Right ventricle myocardium inferior (tissue), 1 donor: ENCODE measurements at regions not wholly inside any gene's neighbourhood (a gene's known extent, or its start where the extent isn't known, plus 50 kb on each side); places are given as distances from the start of the nearest gene placed in this dataset.
A peak's percentile ranks its signal among the peaks of the same experiment; 100 is the strongest.
"Not testable (repeated sequence)": the region's sequence is repeated elsewhere in the genome, so short reads cannot be mapped to it uniquely, and the experiment has no call there.

Experiments
- ATAC-seq: fragments of 200-7000 bp; cut with Tn5 transposase; one replicate; pipeline ENCODE4 v1.9.1; 2020; ENCODE audit warnings: mild to moderate bottlenecking, moderate library complexity
- DNase-seq: peaks from one replicate; pipeline ENCODE4 v3.0.0; 2021; ENCODE audit errors: missing footprints
- intact Hi-C: fragments of 100-400 bp; cut with DNase I; formaldehyde crosslinking; loops from one replicate; pipeline ENCODE4 v1.11.0; 2022
- donor health status: DM: no; HTN: yes; CAD: no; lungs with severe emphysema.

- intact Hi-C loops, result no loop called here
- ATAC-seq, result no peak
- DNase-seq, result no peak
Observed at GRCh38 chr6:37078814-37079213, 73.4 kb downstream of the FGD2 start.

GRCh38 chr6:37081042-37081607 is 75.7 kb downstream of the FGD2 start:
- intact Hi-C loops, result no loop called here
- DNase-seq (no peak), ATAC-seq (no peak)

GRCh38 chr6:37082390-37083130 is 77.1 kb downstream of the FGD2 start:
- no peak for ATAC-seq
- intact Hi-C loops, result no loop called here

GRCh38 chr6:37083243-37084138 is 78.0 kb downstream of the FGD2 start:
- ATAC-seq, result peak; percentile 95
- intact Hi-C loops, result no loop called here
- peak; percentile 91 for DNase-seq

More at GRCh38 chr6:37082390-37083130, 77.1 kb downstream of the FGD2 start:
- no peak for DNase-seq

- DNase-seq, ATAC-seq, intact Hi-C loops: not testable (repeated sequence)
Observed at GRCh38 chr6:37084665-37085064, 79.2 kb downstream of the FGD2 start.

GRCh38 chr6:37085198-37085597 is 79.7 kb downstream of the FGD2 start:
- ATAC-seq, result no peak
- DNase-seq, result no peak
- intact Hi-C loops, result no loop called here

GRCh38 chr6:37088897-37089296 is 81.1 kb upstream of the PIM1 start:
- ATAC-seq, result no peak
- intact Hi-C loops, result no loop called here

GRCh38 chr6:37089783-37090182 is 80.2 kb upstream of the PIM1 start:
- intact Hi-C loops, result no loop called here
- no peak for ATAC-seq

More at GRCh38 chr6:37088897-37089296, 81.1 kb upstream of the PIM1 start:
- no peak for DNase-seq

GRCh38 chr6:37091104-37091503 is 78.8 kb upstream of the PIM1 start:
- ATAC-seq, intact Hi-C loops: not testable (repeated sequence)

More at GRCh38 chr6:37089783-37090182, 80.2 kb upstream of the PIM1 start:
- DNase-seq, result no peak

GRCh38 chr6:37091586-37091985 is 78.4 kb upstream of the PIM1 start:
- ATAC-seq, intact Hi-C loops, DNase-seq: not testable (repeated sequence)

More at GRCh38 chr6:37091104-37091503, 78.8 kb upstream of the PIM1 start:
- not testable (repeated sequence) for DNase-seq

- DNase-seq, result no peak
- intact Hi-C loops, result no loop called here
Observed at GRCh38 chr6:37092923-37093727, 76.8 kb upstream of the PIM1 start.

GRCh38 chr6:37093728-37094069 is 76.3 kb upstream of the PIM1 start:
- intact Hi-C loops, result no loop called here
- ATAC-seq (no peak), DNase-seq (no peak)

More at GRCh38 chr6:37092923-37093727, 76.8 kb upstream of the PIM1 start:
- ATAC-seq, result peak; percentile 16

GRCh38 chr6:37095997-37096396 is 74.0 kb upstream of the PIM1 start:
- no peak for ATAC-seq
- intact Hi-C loops, result no loop called here
- DNase-seq, result no peak

GRCh38 chr6:37097335-37097734 is 72.6 kb upstream of the PIM1 start:
- ATAC-seq, result no peak
- DNase-seq, result no peak
- intact Hi-C loops, result loop anchor here (1.0 kb wide), 1 partner anchor 26 kb away; no protein-coding TSS in a partner anchor

GRCh38 chr6:37099442-37099841 is 70.5 kb upstream of the PIM1 start:
- intact Hi-C loops, result no loop called here
- ATAC-seq (no peak), DNase-seq (no peak)

GRCh38 chr6:37100745-37101144 is 69.2 kb upstream of the PIM1 start:
- ATAC-seq, result no peak
- intact Hi-C loops, result no loop called here

GRCh38 chr6:37101991-37102298 is 68.0 kb upstream of the PIM1 start:
- DNase-seq (no peak), ATAC-seq (peak; percentile 0)
- intact Hi-C loops, result loop anchor here (1.0 to 2.0 kb wide), 3 partner anchors 29 to 67 kb away; no protein-coding TSS in a partner anchor

More at GRCh38 chr6:37100745-37101144, 69.2 kb upstream of the PIM1 start:
- no peak for DNase-seq

GRCh38 chr6:37102299-37103168 is 67.4 kb upstream of the PIM1 start:
- DNase-seq, result peak; percentile 92
- intact Hi-C loops, result loop anchor here (1.0 to 2.0 kb wide), 3 partner anchors 28 to 67 kb away; no protein-coding TSS in a partner anchor
- ATAC-seq, result peak; percentile 94
